ENCODE measurements at regions not wholly inside any gene's neighbourhood (a gene's known extent, or its start where the extent isn't known, plus 50 kb on each side); places are given as distances from the start of the nearest gene placed in this dataset.

DNA sequence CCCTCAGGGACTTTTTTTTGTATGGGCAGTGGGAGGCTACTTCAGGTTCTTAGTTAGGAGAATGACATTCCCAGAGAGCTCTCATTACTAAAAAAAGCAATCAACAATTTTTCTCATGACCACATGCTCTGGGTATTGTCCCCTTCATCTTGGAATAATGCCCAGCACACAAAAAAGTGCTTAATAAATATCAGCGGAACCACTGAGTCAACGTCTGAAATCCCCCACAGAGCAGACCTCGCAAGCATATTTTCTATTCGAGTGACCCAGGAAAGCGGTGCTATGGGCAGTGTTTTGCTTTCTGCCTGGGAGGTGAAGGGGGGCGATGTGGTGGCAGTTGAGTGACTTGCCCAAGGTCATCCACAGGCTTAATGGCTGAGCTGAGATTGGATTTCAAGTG is 493.4 kb upstream of the ZMIZ1 start:
- no peak for DNase-seq (ENCODE audit: extremely low spot score)
- TF ChIP-seq, protein P1, sequence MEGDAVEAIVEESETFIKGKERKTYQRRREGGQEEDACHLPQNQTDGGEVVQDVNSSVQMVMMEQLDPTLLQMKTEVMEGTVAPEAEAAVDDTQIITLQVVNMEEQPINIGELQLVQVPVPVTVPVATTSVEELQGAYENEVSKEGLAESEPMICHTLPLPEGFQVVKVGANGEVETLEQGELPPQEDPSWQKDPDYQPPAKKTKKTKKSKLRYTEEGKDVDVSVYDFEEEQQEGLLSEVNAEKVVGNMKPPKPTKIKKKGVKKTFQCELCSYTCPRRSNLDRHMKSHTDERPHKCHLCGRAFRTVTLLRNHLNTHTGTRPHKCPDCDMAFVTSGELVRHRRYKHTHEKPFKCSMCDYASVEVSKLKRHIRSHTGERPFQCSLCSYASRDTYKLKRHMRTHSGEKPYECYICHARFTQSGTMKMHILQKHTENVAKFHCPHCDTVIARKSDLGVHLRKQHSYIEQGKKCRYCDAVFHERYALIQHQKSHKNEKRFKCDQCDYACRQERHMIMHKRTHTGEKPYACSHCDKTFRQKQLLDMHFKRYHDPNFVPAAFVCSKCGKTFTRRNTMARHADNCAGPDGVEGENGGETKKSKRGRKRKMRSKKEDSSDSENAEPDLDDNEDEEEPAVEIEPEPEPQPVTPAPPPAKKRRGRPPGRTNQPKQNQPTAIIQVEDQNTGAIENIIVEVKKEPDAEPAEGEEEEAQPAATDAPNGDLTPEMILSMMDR (IDR thresholded peaks at IDR 0.05; ENCODE audit: control extremely low read depth, extremely low read depth, low read depth, missing control alignments) = no peak
- ChIA-PET POLR2A (no interaction called here), CTCF (interaction anchor here (1.1 kb wide), 1 partner anchor 14 kb away, joined by 3 read pairs; no protein-coding TSS in a partner anchor)

DNA sequence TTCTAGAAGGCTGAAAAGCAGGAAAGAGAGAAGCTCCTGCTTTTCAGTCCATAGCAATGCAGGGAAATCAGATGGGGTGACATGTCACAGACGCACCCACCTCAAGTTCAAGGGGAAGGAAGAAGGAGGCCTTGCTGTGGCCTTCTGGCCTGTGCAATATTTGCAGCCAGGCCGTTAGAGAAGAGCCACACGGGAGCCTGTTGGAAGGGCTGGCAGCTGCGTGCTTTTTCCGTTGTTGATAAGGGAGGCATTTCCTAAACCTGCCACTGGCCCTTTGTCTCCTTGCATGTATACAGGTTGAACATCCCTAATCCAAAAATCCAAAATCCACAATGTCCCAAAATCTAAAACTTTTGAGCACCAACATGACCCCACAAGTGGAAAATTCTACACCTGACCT is 492.5 kb upstream of the ZMIZ1 start:
- POLR2A ChIA-PET = no interaction called here
- CTCF ChIA-PET = interaction anchor here (1.1 kb wide), 1 partner anchor 13 kb away, joined by 3 read pairs; no protein-coding TSS in a partner anchor
- TF ChIP-seq, protein P1 (IDR thresholded peaks at IDR 0.05; ENCODE audit: control extremely low read depth, extremely low read depth, low read depth, missing control alignments) = no peak
- no peak for DNase-seq (ENCODE audit: extremely low spot score)

GRCh38 chr10:78577712-78578111 is 491.1 kb upstream of the ZMIZ1 start:
- TF ChIP-seq, protein P1 (IDR thresholded peaks at IDR 0.05; ENCODE audit: control extremely low read depth, extremely low read depth, low read depth, missing control alignments) = no peak
- POLR2A ChIA-PET = no interaction called here
- CTCF ChIA-PET = no interaction called here
- DNase-seq (ENCODE audit: extremely low spot score) = no peak

DNA sequence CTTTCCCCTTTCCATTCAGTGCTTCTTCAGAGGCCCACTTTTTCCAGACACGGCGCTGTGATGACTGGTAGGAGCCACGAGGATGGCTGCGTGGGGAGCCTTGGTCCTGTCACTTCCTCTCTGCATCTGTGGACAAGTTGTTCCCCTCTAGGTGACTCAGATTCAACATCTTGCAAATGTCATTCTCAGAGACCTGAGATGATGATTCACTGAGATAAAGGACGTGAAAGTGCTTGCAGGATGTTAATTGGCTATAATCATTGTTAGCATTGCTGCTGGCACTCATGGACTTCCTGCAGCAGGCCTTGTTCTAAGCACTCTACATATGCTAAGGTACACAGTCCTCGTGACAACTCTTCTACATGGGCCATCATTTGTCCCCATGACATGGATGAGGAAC is 489.8 kb upstream of the ZMIZ1 start:
- ChIA-PET POLR2A (no interaction called here), CTCF (no interaction called here)
- TF ChIP-seq, protein P1 (IDR thresholded peaks at IDR 0.05; ENCODE audit: control extremely low read depth, extremely low read depth, low read depth, missing control alignments) = no peak
- no peak for DNase-seq (ENCODE audit: extremely low spot score)

- POLR2A ChIA-PET = no interaction called here
- CTCF ChIA-PET = no interaction called here
- DNase-seq (ENCODE audit: extremely low spot score) = no peak
- TF ChIP-seq, protein P1 (IDR thresholded peaks at IDR 0.05; ENCODE audit: control extremely low read depth, extremely low read depth, low read depth, missing control alignments) = no peak
Observed at GRCh38 chr10:78579576-78579975, 489.2 kb upstream of the ZMIZ1 start.

DNA sequence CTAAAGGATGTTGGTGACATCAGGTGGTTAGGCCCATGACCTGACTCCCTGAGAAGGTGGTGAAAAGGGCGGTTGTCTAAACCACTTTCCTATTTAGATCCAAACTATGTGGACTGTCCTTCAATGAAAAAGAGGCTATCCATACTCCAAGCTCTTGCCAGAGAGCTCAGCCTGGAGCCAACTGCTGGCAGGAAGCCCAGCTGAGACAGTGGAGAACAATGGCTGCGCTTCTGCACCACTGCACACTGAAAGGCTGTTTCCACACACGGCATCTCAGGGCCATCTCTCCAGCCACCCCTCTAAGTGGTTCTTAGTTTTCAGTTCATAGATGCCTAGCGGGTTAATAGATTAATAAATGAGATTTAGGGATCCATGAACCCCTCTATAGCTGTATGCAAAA is 488.8 kb upstream of the ZMIZ1 start:
- no peak for DNase-seq (ENCODE audit: extremely low spot score)
- POLR2A ChIA-PET = no interaction called here
- CTCF ChIA-PET = no interaction called here

More for the DNA sequence above, 488.8 kb upstream of the ZMIZ1 start:
- TF ChIP-seq, protein P1 (IDR thresholded peaks at IDR 0.05; ENCODE audit: control extremely low read depth, extremely low read depth, low read depth, missing control alignments) = no peak

All from GM10248 (cell line).